HCT116 (cell line): ENCODE measurements at regions not wholly inside any gene's neighbourhood (a gene's known extent, or its start where the extent isn't known, plus 50 kb on each side); places are given as distances from the start of the nearest gene placed in this dataset.

Experiments
- ATAC-seq: fragments of 200-7000 bp; cut with Tn5 transposase; 2 replicates; pipeline ENCODE4 v1.9.1; 2020; ENCODE audit warnings: mild to moderate bottlenecking, moderate library complexity
- BruUV-seq: library from RNA; stranded (reverse); fragments of 400-500 nt; replicated peaks from 2 replicates; lab custom pipeline; 2021; lab: Mats Ljungman, UMichigan
- CTCF ChIA-PET: fragments of 300-600 bp; sonication (Branson Sonifier 250); formaldehyde crosslinking; loops from one replicate; lab custom pipeline; 2021; ENCODE audit warnings: antibody characterized with exemption; lab: Charles Lee
- POLR2A ChIA-PET: fragments of 300-600, 350-600 bp; sonication (Branson Sonifier 250); formaldehyde crosslinking; loops from one replicate; lab custom pipeline; 2021; ENCODE audit warnings: antibody characterized with exemption; lab: Charles Lee
- RAD21 ChIA-PET, 2 experiments: fragments of 300-600 bp; sonication (Branson Sonifier 250); formaldehyde crosslinking; loops; one replicate each; lab custom pipeline; 2023; ENCODE audit warnings: low total read pairs in 2 of 2; ENCODE audit not compliant: uncharacterized antibody in 2 of 2, unreplicated experiment in 2 of 2, low non-redundant PET in 1 of 2; lab: Charles Lee
- DNase-seq: peaks from one replicate; pipeline ENCODE4 v3.0.0-alpha.2; 2010; ENCODE audit warnings: low read depth, low spot score
- H2AFZ ChIP-seq: fragments of 200-600 bp; shearing (Covaris generic), sonication (generic); 2 replicates; pipeline ENCODE4 v1.6.1; 2017; ENCODE audit warnings: low read depth, mixed run types, mixed read lengths, antibody characterized with exemption, low read length; ENCODE audit not compliant: poor library complexity, severe bottlenecking
- H3K27ac ChIP-seq: 2 replicates; pipeline ENCODE4 v1.5.1; 2012; ENCODE audit warnings: low read depth, low read length
- H3K27me3 ChIP-seq: fragments of 200-600 bp; sonication (generic); 2 replicates; pipeline ENCODE4 v1.6.1; 2016; ENCODE audit warnings: mixed run types, low read length, mixed read lengths; ENCODE audit not compliant: insufficient read depth
- H3K36me3 ChIP-seq, 2 experiments: fragments of 200-500 bp in 1 of 2; fragments of 200-600 bp in 1 of 2; sonication (Bioruptor generic) in 1 of 2; sonication (generic) in 1 of 2; 2 replicates each; pipeline versions ENCODE4 v1.5.1 to v1.6.1; 2014 to 2016; ENCODE audit warnings: low read length in 2 of 2, inconsistent platforms in 1 of 2, mixed read lengths in 1 of 2, mixed run types in 1 of 2; ENCODE audit not compliant: insufficient read depth in 2 of 2, control insufficient read depth in 1 of 2
- H3K4me1 ChIP-seq, 2 experiments: fragments of 200-600 bp in 1 of 2; sonication (generic) in 1 of 2; 2 replicates each; pipeline versions ENCODE4 v1.5.1 to v1.6.1; 2012 to 2017; ENCODE audit warnings: low read length in 2 of 2, inconsistent platforms in 1 of 2, mild to moderate bottlenecking in 1 of 2, mixed read lengths in 1 of 2, mixed run types in 1 of 2, moderate library complexity in 1 of 2; ENCODE audit not compliant: insufficient read depth in 2 of 2, control insufficient read depth in 1 of 2
- H3K4me2 ChIP-seq: fragments of 200-600 bp; sonication (generic); 2 replicates; pipeline ENCODE4 v1.6.1; 2017; ENCODE audit warnings: mixed run types, low read length, mixed read lengths
- H3K4me3 ChIP-seq, 2 experiments: fragments of 200-600 bp in 1 of 2; sonication (generic) in 1 of 2; replicated peaks in 1 of 2; 2 replicates each; pipeline ENCODE4 v1.5.1; 2011 to 2016; ENCODE audit warnings: low read length in 2 of 2, control low read depth in 1 of 2, low read depth in 1 of 2, mild to moderate bottlenecking in 1 of 2, mixed read lengths in 1 of 2, mixed run types in 1 of 2
- H3K79me2 ChIP-seq: fragments of 200-600 bp; sonication (generic); 2 replicates; pipeline ENCODE4 v1.6.1; 2017; ENCODE audit warnings: mild to moderate bottlenecking, mixed run types, low read length, moderate library complexity, mixed read lengths; ENCODE audit not compliant: insufficient read depth
- H3K9ac ChIP-seq: fragments of 200-600 bp; sonication (generic); 2 replicates; pipeline ENCODE4 v1.6.1; 2016; ENCODE audit warnings: low read length, mixed read lengths
- H3K9me2 ChIP-seq: fragments of 200-600 bp; sonication (generic), shearing (Covaris generic); 2 replicates; pipeline ENCODE4 v1.6.1; 2017; ENCODE audit warnings: mixed run types, mild to moderate bottlenecking, moderate library complexity; ENCODE audit not compliant: insufficient read depth
- H3K9me3 ChIP-seq, 2 experiments: fragments of 200-500 bp in 1 of 2; fragments of 200-600 bp in 1 of 2; sonication (Bioruptor generic) in 1 of 2; sonication (generic) in 1 of 2; 2 replicates each; pipeline ENCODE4 v1.6.1; 2014 to 2017; ENCODE audit warnings: low read length in 2 of 2, mixed read lengths in 2 of 2, inconsistent platforms in 1 of 2, low read depth in 1 of 2, mild to moderate bottlenecking in 1 of 2, mixed run types in 1 of 2, moderate library complexity in 1 of 2; ENCODE audit not compliant: control insufficient read depth in 1 of 2, insufficient read depth in 1 of 2
- H4K20me1 ChIP-seq: fragments of 200-600 bp; sonication (generic), shearing (Covaris generic); 2 replicates; pipeline ENCODE4 v1.6.1; 2017; ENCODE audit warnings: mixed run types, mild to moderate bottlenecking, moderate library complexity; ENCODE audit not compliant: insufficient read depth
- CBX3 ChIP-seq: IDR thresholded peaks from 2 replicates; pipeline ENCODE4 v1.6.1; 2012; ENCODE audit warnings: low read depth
- CEBPB ChIP-seq: IDR thresholded peaks from 2 replicates; pipeline ENCODE4 v1.6.1; 2012; ENCODE audit warnings: low read depth
- ELF1 ChIP-seq: IDR thresholded peaks from 2 replicates; pipeline ENCODE4 v1.6.1; 2012; ENCODE audit warnings: low read depth, borderline replicate concordance
- FOSL1 ChIP-seq: IDR thresholded peaks from 2 replicates; pipeline ENCODE4 v1.6.1; 2012; ENCODE audit warnings: low read depth
- JUND ChIP-seq: IDR thresholded peaks from 2 replicates; pipeline ENCODE4 v1.6.1; 2012
- POLR2A ChIP-seq: IDR thresholded peaks from 2 replicates; pipeline ENCODE4 v1.7.0; 2011; ENCODE audit warnings: borderline replicate concordance; ENCODE audit not compliant: insufficient read depth, insufficient read length; ENCODE audit errors: extremely low read depth
- POLR2AphosphoS5 ChIP-seq: IDR thresholded peaks from 2 replicates; pipeline ENCODE4 v1.6.1; 2011; ENCODE audit warnings: mild to moderate bottlenecking, low read depth, low read length, moderate library complexity
- RAD21 ChIP-seq: IDR thresholded peaks from 2 replicates; pipeline ENCODE4 v1.6.1; 2012; ENCODE audit warnings: low read depth, mild to moderate bottlenecking
- SIN3A ChIP-seq: IDR thresholded peaks from 2 replicates; pipeline ENCODE4 v1.6.1; 2012; ENCODE audit warnings: low read depth
- SRF ChIP-seq: IDR thresholded peaks from 2 replicates; pipeline ENCODE4 v1.6.1; 2012; ENCODE audit warnings: low read depth
- TCF7L2 ChIP-seq: IDR thresholded peaks from 2 replicates; pipeline ENCODE4 v1.7.0; 2011; ENCODE audit warnings: borderline replicate concordance, inconsistent platforms; ENCODE audit not compliant: insufficient read depth, insufficient read length; ENCODE audit errors: extremely low read depth
- YY1 ChIP-seq: IDR thresholded peaks from 2 replicates; pipeline ENCODE4 v1.6.1; 2011; ENCODE audit warnings: low read length, low read depth, moderate library complexity, mild to moderate bottlenecking; ENCODE audit not compliant: insufficient replicate concordance; ENCODE audit errors: extremely low read depth
- ZBTB33 ChIP-seq: IDR thresholded peaks from 2 replicates; pipeline ENCODE4 v1.6.1; 2011; ENCODE audit warnings: mild to moderate bottlenecking, low read length, moderate library complexity; ENCODE audit not compliant: insufficient replicate concordance; ENCODE audit errors: extremely low read depth
- ZFX ChIP-seq: fragments of 450-650 bp; IDR thresholded peaks from 2 replicates; pipeline ENCODE4 v1.6.1; 2017
- ZNF274 ChIP-seq: fragments of 200-500 bp; sonication (Bioruptor generic); IDR thresholded peaks from 2 replicates; pipeline ENCODE4 v1.6.1; 2014; ENCODE audit warnings: mild to moderate bottlenecking, low read depth, low read length, inconsistent platforms
- intact Hi-C: fragments of 100-400 bp; cut with micrococcal nuclease; formaldehyde crosslinking; loops from 2 replicates; pipeline ENCODE4 v1.10.0; 2022
- TF ChIP-seq, protein P1 (sequence below): IDR thresholded peaks from 2 replicates; pipeline ENCODE4 v1.6.1; 2012

GRCh38 chr3:40886660-40887425 is 312.5 kb upstream of the CTNNB1 start:
- no peak for TF ChIP-seq FOSL1
- no peak for TF ChIP-seq YY1
- TF ChIP-seq, all 23 proteins: peak for 0
- ChIA-PET RAD21 (no interaction called here), CTCF (no interaction called here), POLR2A (no interaction called here)
- no peaks in the 10 kb centered on the region for H3K4me1 ChIP-seq
- no peaks in the 10 kb centered on the region for H3K36me3 ChIP-seq
- H2AFZ ChIP-seq = no peak overlapping the region
- no peaks in the 10 kb centered on the region for H3K9me3 ChIP-seq
- no peak for DNase-seq
- no peak overlapping the region for H3K9ac ChIP-seq
- ATAC-seq = no peak
- H3K79me2 ChIP-seq = no peaks in the 10 kb centered on the region
- H3K9me2 ChIP-seq = no peaks in the 10 kb centered on the region
- intact Hi-C loops = no loop called here
- H3K27ac ChIP-seq = no peak overlapping the region
- BruUV-seq = no TSS peak
- no peak overlapping the region for H3K4me3 ChIP-seq
- H3K27me3 ChIP-seq = peaks cover 16% of the 10 kb centered on the region
- no peaks in the 10 kb centered on the region for H4K20me1 ChIP-seq
- no peak overlapping the region for H3K4me2 ChIP-seq

- TF ChIP-seq ELF1 = no peak
- no peak for TF ChIP-seq CEBPB
- TF ChIP-seq ZBTB33 = no peak
- no peak for TF ChIP-seq SRF
- TF ChIP-seq ZNF274 = no peak
- no peak for TF ChIP-seq TCF7L2
- TF ChIP-seq CBX3 = no peak
- TF ChIP-seq RAD21 = no peak
- TF ChIP-seq, protein P1, sequence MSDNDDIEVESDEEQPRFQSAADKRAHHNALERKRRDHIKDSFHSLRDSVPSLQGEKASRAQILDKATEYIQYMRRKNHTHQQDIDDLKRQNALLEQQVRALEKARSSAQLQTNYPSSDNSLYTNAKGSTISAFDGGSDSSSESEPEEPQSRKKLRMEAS = no peak
- no peak for TF ChIP-seq POLR2A
- no peak for TF ChIP-seq JUND
- no peak for TF ChIP-seq ZFX
- no peak for TF ChIP-seq POLR2AphosphoS5
- TF ChIP-seq SIN3A = no peak
- Histone ChIP-seq H3K79me2 (no peaks in the 10 kb centered on the region), H3K4me3 (no peak overlapping the region), H3K9me3 (no peaks in the 10 kb centered on the region), H3K9me2 (no peaks in the 10 kb centered on the region), H3K27me3 (peaks cover 17% of the 10 kb centered on the region), H3K36me3 (no peaks in the 10 kb centered on the region), H3K4me1 (no peaks in the 10 kb centered on the region), H4K20me1 (no peaks in the 10 kb centered on the region), H3K27ac (no peak overlapping the region), H3K9ac (no peak overlapping the region), H2AFZ (no peak overlapping the region), H3K4me2 (no peak overlapping the region)
- ChIA-PET POLR2A (no interaction called here), RAD21 (no interaction called here), CTCF (no interaction called here)
- ATAC-seq = no peak
- BruUV-seq = no TSS peak
- intact Hi-C loops = no loop called here
- DNase-seq = no peak
Observed at GRCh38 chr3:40891186-40891585, 308.1 kb upstream of the CTNNB1 start.
